HG02763 (cell line): ENCODE measurements at regions not wholly inside any gene's neighbourhood (a gene's known extent, or its start where the extent isn't known, plus 50 kb on each side); places are given as distances from the start of the nearest gene placed in this dataset.

Experiments
- ATAC-seq: cut with Tn5 transposase; IDR thresholded peaks from one replicate; pipeline ENCODE4 v1.9.1; 2021; ENCODE audit warnings: mild to moderate bottlenecking, moderate library complexity; ENCODE audit not compliant: unreplicated experiment

- no peak for ATAC-seq
Measured at GRCh38 chr5:27706832-27707231, 668.4 kb upstream of the CDH9 start.

- no peak for ATAC-seq
Measured at GRCh38 chr5:27705661-27706060, 667.3 kb upstream of the CDH9 start.

GRCh38 chr5:27701931-27702903, 663.8 kb upstream of the CDH9 start:
- no peak for ATAC-seq

- ATAC-seq: no peak
Measured at GRCh38 chr5:27700526-27700925, 662.1 kb upstream of the CDH9 start.

GRCh38 chr5:27682600-27682999, 644.2 kb upstream of the CDH9 start:
- ATAC-seq: no peak

- ATAC-seq: no peak
Measured at GRCh38 chr5:27652505-27652904, 614.1 kb upstream of the CDH9 start.

- ATAC-seq: no peak
Measured at GRCh38 chr5:27639005-27639612, 600.7 kb upstream of the CDH9 start.

GRCh38 chr5:27619982-27620381, 581.6 kb upstream of the CDH9 start:
- no peak for ATAC-seq

GRCh38 chr5:27612161-27612560, 573.8 kb upstream of the CDH9 start:
- no peak for ATAC-seq

GRCh38 chr5:27608992-27609391, 570.6 kb upstream of the CDH9 start:
- no peak for ATAC-seq

GRCh38 chr5:27598576-27598975, 560.2 kb upstream of the CDH9 start:
- no peak for ATAC-seq

GRCh38 chr5:27594141-27594540, 555.8 kb upstream of the CDH9 start:
- no peak for ATAC-seq

- no peak for ATAC-seq
Measured at GRCh38 chr5:27592231-27592630, 553.8 kb upstream of the CDH9 start.

GRCh38 chr5:27590503-27590902, 552.1 kb upstream of the CDH9 start:
- no peak for ATAC-seq

- ATAC-seq: no peak
Measured at GRCh38 chr5:27578279-27578678, 539.9 kb upstream of the CDH9 start.

- no peak for ATAC-seq
Measured at GRCh38 chr5:27571681-27572080, 533.3 kb upstream of the CDH9 start.

- no peak for ATAC-seq
Measured at GRCh38 chr5:27568811-27569210, 530.4 kb upstream of the CDH9 start.

GRCh38 chr5:27561408-27561807, 523.0 kb upstream of the CDH9 start:
- ATAC-seq: no peak

- no peak for ATAC-seq
Measured at GRCh38 chr5:27548484-27548883, 510.1 kb upstream of the CDH9 start.

- no peak for ATAC-seq
Measured at GRCh38 chr5:27535031-27535557, 496.7 kb upstream of the CDH9 start.

GRCh38 chr5:27532305-27532704, 493.9 kb upstream of the CDH9 start:
- no peak for ATAC-seq

- no peak for ATAC-seq
Measured at GRCh38 chr5:27524515-27524914, 486.1 kb upstream of the CDH9 start.
